ENCODE measurements at regions not wholly inside any gene's neighbourhood (a gene's known extent, or its start where the extent isn't known, plus 50 kb on each side); places are given as distances from the start of the nearest gene placed in this dataset.

DNA sequence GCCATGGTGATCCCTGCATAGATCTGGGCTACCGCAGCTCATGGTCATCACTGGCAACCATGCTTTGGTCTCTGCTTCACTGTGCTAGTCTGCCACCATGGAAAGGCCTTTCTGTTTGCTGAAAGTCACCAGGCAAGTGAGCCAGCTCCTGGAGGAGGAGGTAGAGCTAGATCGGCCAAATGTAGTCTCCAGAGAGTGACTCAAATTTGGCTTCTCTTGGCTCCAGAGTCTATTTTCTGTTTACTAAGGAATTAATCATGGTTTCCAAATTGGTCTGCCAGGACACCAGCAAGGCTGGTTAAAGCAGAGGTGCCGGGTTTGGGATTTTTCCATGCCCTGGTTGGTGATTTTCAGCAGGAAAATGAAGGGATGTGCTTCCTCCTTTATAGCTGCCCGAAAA is 52.7 kb upstream of the IVNS1ABP start:
- Histone ChIP-seq H3K27ac (ENCODE audit: extremely low read length, insufficient read depth, low read length) (no peak overlapping the region), H3K4me1 (ENCODE audit: insufficient read depth, low read length) (no peaks in the 10 kb centered on the region), H3K27me3 (ENCODE audit: control insufficient read depth in 1 of 2, insufficient read depth in 2 of 2, low read length in 2 of 2) (no peaks in the 10 kb centered on the region), H3K79me2 (ENCODE audit: insufficient read depth, low read length) (no peaks in the 10 kb centered on the region), H3K36me3 (replicated peaks in 1 of 2; ENCODE audit: control insufficient read depth in 1 of 2, insufficient read depth in 2 of 2, low read length in 2 of 2) (no peaks in the 10 kb centered on the region), H4K20me1 (ENCODE audit: insufficient read depth, low read length) (no peaks in the 10 kb centered on the region), H3K9me3 (ENCODE audit: low read length) (no peaks in the 10 kb centered on the region), H3K9ac (ENCODE audit: insufficient read depth, low read depth, low read length) (no peak overlapping the region), H2AFZ (ENCODE audit: low read length) (no peak overlapping the region), H3K4me3 (replicated peaks in 1 of 3; ENCODE audit: insufficient read depth in 1 of 3, low read depth in 2 of 3, low read length in 3 of 3) (no peak overlapping the region), H3K4me2 (ENCODE audit: low read depth, low read length) (no peak overlapping the region)
- 58% methylated on average over 4 of the region's 4 CpGs for WGBS (ENCODE audit: low lambda C conversion rate)
- no peak for FAIRE-seq
- TF ChIP-seq SKI (IDR thresholded peaks at IDR 0.05; ENCODE audit: partially characterized antibody), result no peak
- TF ChIP-seq, protein P1, sequence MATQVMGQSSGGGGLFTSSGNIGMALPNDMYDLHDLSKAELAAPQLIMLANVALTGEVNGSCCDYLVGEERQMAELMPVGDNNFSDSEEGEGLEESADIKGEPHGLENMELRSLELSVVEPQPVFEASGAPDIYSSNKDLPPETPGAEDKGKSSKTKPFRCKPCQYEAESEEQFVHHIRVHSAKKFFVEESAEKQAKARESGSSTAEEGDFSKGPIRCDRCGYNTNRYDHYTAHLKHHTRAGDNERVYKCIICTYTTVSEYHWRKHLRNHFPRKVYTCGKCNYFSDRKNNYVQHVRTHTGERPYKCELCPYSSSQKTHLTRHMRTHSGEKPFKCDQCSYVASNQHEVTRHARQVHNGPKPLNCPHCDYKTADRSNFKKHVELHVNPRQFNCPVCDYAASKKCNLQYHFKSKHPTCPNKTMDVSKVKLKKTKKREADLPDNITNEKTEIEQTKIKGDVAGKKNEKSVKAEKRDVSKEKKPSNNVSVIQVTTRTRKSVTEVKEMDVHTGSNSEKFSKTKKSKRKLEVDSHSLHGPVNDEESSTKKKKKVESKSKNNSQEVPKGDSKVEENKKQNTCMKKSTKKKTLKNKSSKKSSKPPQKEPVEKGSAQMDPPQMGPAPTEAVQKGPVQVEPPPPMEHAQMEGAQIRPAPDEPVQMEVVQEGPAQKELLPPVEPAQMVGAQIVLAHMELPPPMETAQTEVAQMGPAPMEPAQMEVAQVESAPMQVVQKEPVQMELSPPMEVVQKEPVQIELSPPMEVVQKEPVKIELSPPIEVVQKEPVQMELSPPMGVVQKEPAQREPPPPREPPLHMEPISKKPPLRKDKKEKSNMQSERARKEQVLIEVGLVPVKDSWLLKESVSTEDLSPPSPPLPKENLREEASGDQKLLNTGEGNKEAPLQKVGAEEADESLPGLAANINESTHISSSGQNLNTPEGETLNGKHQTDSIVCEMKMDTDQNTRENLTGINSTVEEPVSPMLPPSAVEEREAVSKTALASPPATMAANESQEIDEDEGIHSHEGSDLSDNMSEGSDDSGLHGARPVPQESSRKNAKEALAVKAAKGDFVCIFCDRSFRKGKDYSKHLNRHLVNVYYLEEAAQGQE (IDR thresholded peaks at IDR 0.05; ENCODE audit: borderline replicate concordance in 1 of 2, low read depth in 1 of 2, low read length in 2 of 2), result no peak
- TF ChIP-seq, protein P2, sequence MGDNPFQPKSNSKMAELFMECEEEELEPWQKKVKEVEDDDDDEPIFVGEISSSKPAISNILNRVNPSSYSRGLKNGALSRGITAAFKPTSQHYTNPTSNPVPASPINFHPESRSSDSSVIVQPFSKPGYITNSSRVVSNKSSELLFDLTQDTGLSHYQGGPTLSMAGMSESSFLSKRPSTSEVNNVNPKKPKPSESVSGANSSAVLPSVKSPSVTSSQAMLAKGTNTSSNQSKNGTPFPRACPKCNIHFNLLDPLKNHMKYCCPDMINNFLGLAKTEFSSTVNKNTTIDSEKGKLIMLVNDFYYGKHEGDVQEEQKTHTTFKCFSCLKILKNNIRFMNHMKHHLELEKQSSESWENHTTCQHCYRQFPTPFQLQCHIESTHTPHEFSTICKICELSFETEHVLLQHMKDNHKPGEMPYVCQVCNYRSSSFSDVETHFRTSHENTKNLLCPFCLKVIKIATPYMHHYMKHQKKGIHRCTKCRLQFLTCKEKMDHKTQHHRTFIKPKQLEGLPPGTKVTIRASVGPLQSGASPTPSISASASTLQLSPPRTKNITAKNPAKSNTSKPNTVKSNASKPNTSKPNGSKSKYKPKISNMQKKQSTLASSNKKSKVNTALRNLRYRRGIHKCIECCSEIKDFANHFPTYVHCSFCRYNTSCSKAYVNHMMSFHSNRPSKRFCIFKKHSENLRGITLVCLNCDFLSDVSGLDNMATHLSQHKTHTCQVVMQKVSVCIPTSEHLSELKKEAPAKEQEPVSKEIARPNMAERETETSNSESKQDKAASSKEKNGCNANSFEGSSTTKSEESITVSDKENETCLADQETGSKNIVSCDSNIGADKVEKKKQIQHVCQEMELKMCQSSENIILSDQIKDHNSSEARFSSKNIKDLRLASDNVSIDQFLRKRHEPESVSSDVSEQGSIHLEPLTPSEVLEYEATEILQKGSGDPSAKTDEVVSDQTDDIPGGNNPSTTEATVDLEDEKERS (CRISPR knock-in tag; IDR thresholded peaks at IDR 0.05), result no peak
- TF ChIP-seq ZNF296 (CRISPR knock-in tag; conservative IDR thresholded peaks at IDR 0.05), result no peak
- no peak for TF ChIP-seq MTA3 (CRISPR knock-in tag; IDR thresholded peaks at IDR 0.05)
- TF ChIP-seq, protein P3, sequence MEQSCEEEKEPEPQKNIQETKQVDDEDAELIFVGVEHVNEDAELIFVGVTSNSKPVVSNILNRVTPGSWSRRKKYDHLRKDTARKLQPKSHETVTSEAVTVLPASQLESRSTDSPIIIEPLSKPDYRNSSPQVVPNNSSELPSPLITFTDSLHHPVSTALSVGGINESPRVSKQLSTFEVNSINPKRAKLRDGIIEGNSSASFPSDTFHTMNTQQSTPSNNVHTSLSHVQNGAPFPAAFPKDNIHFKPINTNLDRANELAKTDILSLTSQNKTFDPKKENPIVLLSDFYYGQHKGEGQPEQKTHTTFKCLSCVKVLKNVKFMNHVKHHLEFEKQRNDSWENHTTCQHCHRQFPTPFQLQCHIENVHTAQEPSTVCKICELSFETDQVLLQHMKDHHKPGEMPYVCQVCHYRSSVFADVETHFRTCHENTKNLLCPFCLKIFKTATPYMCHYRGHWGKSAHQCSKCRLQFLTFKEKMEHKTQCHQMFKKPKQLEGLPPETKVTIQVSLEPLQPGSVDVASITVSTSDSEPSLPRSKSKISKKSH (CRISPR knock-in tag; IDR thresholded peaks at IDR 0.05; ENCODE audit: borderline replicate concordance), result no peak
- TF ChIP-seq ZNF256 (CRISPR knock-in tag; conservative IDR thresholded peaks at IDR 0.05), result no peak
- intact Hi-C loops (cut with micrococcal nuclease; ENCODE audit: unreplicated experiment), result no loop called here
- BruUV-seq (replicated peaks), result no TSS peak
- no peak for ATAC-seq
- ChIA-PET POLR2A (no interaction called here), CTCF (ENCODE audit: low intra/inter-chr PET ratio, low total read pairs) (no interaction called here)
- no peak for DNase-seq (ENCODE audit: low spot score)
- in situ Hi-C loops (cut with HindIII; ENCODE audit: extremely low pct_ligation_motif_present, low pct_unique_long_range_greater_than_20kb), result no loop called here
